ENCODE measurements at regions not wholly inside any gene's neighbourhood (a gene's known extent, or its start where the extent isn't known, plus 50 kb on each side); places are given as distances from the start of the nearest gene placed in this dataset.
"Not testable (repeated sequence)": the region's sequence is repeated elsewhere in the genome, so short reads cannot be mapped to it uniquely, and the experiment has no call there.

DNA sequence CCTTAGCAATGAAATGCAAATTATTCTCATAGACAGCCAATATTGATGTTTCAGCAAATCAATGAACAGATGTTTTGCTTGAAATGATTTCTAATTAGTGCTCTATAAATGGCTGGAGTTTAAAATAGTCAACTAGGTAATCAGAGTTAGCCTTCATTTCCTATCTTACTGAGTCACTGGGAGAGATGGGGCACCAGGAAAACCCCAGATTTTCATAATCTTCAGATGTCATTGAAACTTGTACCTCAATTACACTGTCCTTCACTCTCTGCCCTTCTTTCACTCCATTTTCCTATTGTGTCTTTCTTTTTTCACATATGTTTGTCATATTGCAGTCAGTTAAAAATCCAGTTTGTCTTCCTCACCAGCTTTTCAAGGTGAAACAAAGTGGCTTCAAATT, 92.7 kb downstream of the C12orf75 start:
- no peak for DNase-seq (ENCODE audit: low read depth)

GRCh38 chr12:105423921-105424320, 93.4 kb downstream of the C12orf75 start:
- no peak for DNase-seq (ENCODE audit: low read depth)

DNA sequence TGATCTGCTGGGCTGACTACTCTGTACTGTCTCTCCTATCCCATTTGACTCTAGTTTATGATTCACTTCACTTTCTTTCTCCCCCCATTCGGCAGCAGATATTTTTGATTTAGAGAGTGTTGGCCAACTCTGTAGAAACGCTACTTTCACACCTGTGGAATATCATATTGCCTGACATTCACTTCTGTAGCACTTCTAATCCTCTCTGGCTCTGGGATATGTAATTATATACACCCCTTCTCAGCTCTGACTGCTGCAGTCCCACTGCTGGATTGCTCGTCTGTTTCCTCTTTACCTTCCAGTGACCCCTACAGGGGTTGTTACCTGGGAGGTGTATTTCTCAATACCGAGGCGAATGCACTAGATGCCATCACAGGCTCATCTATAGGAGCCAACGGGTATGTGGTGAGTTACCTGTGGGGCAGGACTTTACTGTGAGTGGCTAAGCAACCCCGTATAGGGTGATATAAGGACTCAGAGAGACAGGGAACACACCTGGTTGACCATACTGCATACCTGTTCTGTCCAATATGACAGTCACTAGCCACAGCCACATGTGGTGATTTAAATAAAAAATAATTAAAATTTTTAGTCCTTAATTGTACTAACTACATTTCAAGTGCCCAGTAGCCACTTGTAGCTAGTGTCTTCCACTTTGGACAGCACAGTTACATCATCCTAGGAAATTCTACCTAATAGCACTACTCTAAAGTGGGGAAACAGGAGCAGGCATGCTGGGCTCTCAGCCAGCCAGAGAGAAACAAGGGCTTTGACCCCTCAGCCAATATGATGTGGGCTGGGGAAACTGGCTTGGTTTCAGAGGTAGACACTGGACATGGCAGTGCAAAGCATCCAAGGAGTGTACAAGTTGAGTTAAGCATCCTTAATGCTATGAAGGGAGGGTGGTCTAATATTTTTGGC, 95.0 kb downstream of the C12orf75 start:
- no peak for DNase-seq (ENCODE audit: low read depth)

DNA sequence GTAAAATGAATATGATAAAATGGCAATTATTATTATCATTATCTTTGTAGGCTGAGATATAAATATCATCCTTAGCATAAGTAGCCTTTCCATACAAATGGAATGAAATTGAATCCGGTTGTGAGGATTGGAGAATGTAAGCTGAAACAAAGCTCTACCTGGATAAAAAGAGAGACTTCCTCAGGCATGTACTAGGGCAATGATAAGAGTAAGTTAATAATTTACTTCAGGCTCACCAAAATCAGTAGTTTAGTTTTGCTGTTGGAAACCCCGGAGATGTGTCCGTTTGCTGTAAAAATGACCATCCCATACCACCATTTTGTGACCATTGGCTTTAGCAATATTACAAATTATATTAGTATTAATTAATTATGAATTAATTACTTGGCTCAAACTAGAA, 96.3 kb downstream of the C12orf75 start:
- no peak for DNase-seq (ENCODE audit: low read depth)

DNA sequence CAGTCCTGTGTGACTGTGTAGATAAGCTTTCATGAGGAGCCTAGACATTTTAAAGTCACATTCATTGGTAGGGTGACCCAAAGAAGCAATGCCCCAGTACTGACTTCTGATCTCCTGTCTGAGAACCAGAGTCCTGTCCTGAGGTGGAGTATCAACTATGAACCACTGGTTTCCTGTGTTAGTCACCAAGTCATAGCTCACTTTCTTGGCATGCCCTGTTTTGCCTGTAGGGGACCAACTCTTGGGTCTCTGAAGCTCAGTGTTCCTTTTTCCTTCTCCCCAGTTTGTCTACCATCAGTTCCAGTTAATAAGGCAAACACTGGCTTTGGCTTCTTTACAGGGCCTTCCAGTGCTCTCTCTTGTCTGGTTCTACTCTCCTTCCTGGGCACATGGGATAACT, 97.4 kb downstream of the C12orf75 start:
- peak; percentile 71 for DNase-seq (ENCODE audit: low read depth)

GRCh38 chr12:105428793-105429395, 98.4 kb downstream of the C12orf75 start:
- DNase-seq (ENCODE audit: low read depth) = no peak

- DNase-seq (ENCODE audit: low read depth) = no peak
Measured at GRCh38 chr12:105429511-105429910, 99.0 kb downstream of the C12orf75 start.

- no peak for DNase-seq (ENCODE audit: low read depth)
Measured at GRCh38 chr12:105431537-105432100, 101.1 kb downstream of the C12orf75 start.

GRCh38 chr12:105433804-105434203, 103.3 kb downstream of the C12orf75 start:
- DNase-seq (ENCODE audit: low read depth) = peak; percentile 84

- no peak for DNase-seq (ENCODE audit: low read depth)
Measured at GRCh38 chr12:105436636-105437035, 106.1 kb downstream of the C12orf75 start.

DNA sequence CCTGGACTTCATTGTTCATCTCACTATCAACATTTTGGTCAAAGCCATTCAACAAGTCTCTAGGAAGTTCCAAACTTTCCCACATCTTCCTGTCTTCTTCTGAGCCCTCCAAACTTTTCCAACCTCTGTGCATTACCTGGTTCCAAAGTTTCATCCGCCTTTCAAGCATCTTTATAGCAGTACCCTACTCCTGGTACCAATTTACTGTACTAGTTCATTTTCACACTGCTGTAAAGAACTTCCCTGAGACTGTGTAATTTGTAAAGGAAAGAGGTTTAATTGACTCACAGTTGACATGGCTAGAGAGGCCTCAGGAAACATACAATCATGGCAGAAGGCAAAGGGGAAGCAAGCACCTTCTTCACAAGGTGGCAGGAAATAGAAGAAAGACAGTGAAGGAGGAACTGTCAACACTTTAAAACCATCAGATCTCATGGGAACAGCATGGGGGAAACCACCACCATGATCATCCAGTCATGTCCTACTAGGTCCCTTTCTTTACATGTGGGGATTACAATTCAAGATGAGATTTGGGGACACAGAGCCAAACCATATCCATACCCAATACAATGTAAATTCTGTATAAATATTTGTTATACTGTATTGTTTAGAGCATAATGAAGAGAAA, 109.7 kb downstream of the C12orf75 start:
- DNase-seq (ENCODE audit: low read depth) = no peak

- DNase-seq (ENCODE audit: low read depth) = peak; percentile 44
Measured at GRCh38 chr12:105443802-105444652, 113.5 kb downstream of the C12orf75 start.

- DNase-seq (ENCODE audit: low read depth) = peak; percentile 55
Measured at GRCh38 chr12:105444653-105445102, 114.2 kb downstream of the C12orf75 start.

DNA sequence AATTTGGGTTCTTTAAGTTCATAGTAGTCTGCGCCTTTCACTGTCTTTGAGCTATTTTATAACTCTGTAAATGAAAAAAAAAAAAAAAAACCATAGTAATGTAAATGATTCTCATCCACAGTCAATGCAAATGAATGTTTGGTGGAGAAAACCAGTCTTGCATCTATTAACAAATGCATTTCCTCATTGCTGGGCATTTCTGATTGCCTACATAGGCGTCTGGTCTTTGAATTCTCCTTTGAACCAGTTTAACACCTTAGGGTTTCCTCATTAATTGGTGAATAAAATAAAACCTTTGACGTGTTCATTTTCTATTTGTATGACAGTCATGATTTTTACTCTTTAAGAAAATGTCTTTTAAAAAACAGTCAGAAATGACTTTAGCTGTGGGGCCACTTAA, 114.8 kb downstream of the C12orf75 start:
- DNase-seq (ENCODE audit: low read depth) = no peak

GRCh38 chr12:105445649-105446048, 115.2 kb downstream of the C12orf75 start:
- peak; percentile 90 for DNase-seq (ENCODE audit: low read depth)

GRCh38 chr12:105446460-105446859, 116.0 kb downstream of the C12orf75 start:
- DNase-seq (ENCODE audit: low read depth) = not testable (repeated sequence)

DNA sequence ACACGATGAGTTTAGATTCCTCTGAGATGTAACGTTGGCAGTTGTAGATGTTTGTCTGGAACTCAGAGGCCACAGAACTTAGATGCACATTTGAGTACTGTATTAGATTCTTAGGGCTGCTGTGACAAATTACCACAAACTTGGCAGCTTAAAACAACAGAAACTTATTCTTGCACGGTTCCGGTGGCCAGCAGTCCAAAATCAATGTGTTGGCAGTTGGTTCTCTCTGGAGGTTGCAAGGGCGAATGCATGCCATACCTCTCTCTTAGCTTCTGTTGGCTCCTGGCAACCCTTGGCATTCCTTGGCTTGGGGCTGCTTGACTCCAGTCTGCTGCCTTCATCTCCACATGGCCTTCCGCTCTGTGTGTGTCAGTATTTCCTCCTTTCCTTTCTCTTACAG, 118.9 kb downstream of the C12orf75 start:
- no peak for DNase-seq (ENCODE audit: low read depth)

DNA sequence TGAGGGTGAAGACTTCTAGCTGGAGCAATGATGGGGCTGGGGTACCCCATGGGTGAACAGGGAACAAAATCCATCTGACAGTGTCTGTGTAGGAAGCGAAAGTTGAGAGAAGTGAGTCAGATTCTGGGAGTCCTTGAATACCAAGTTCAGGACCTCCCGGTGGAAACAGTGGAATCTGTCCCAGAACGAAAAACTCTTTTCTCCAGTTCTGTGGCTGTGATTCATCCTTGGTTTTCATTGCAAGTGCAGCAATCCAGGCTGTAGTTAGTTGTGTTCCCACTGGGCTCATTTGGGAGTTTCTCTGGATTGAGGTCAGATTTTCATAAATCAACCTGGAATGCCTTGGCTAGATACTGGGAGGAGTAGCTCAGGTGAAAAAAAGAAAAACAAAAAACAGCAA, 120.7 kb downstream of the C12orf75 start:
- DNase-seq (ENCODE audit: low read depth) = peak; percentile 93

GRCh38 chr12:105451798-105452197, 121.3 kb downstream of the C12orf75 start:
- no peak for DNase-seq (ENCODE audit: low read depth)

DNA sequence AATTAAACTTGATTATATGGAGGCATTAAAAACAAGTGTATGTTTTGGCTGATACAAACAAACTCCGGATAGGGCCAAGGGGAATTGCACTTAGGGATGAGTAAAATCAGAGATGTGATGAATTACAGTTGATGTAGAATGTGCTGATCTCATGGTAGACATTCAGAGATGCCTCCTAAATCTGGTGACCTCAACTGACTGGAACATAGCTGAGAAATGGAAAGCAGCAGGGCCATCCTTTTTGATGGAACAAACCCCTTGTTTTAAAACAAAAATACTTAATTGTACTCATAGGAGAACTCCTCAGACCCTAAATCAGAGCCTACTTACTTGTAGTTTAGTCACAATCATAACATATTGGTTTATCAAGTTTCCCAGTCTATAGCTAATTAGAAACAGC, 122.8 kb downstream of the C12orf75 start:
- DNase-seq (ENCODE audit: low read depth) = peak; percentile 60

GRCh38 chr12:105454688-105455087, 124.2 kb downstream of the C12orf75 start:
- DNase-seq (ENCODE audit: low read depth) = no peak

DNA sequence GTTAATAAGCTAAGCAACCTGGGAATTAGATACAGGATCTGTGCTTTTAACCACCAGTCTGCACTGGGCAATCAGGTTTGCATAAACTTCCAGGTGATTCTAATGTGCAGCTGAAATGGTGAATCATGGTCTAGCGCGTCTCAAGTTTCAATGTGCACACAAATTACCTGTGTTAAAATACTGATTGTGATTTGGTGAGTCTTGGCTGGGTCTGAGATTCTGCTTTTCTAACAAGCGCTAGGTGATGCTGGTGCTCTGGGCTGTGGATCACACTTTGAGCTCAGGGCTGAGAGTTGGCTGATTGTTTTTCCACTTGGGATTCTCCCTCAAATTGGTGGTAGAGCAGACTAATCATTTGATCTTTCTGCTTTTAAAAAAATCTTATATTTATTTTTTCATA, 124.8 kb downstream of the C12orf75 start:
- no peak for DNase-seq (ENCODE audit: low read depth)
